ENCODE measurements at regions not wholly inside any gene's neighbourhood (a gene's known extent, or its start where the extent isn't known, plus 50 kb on each side); places are given as distances from the start of the nearest gene placed in this dataset.

- Histone ChIP-seq H3K4me1 (ENCODE audit: control insufficient read depth, insufficient read depth, low read length) (peaks cover 20% of the 10 kb centered on the region), H3K9me3 (ENCODE audit: control insufficient read depth, low read length) (peaks cover 10% of the 10 kb centered on the region), H3K36me3 (ENCODE audit: control insufficient read depth, insufficient read depth, low read length) (no peaks in the 10 kb centered on the region), H3K4me3 (ENCODE audit: low read length) (no peak overlapping the region), H3K27ac (ENCODE audit: low read depth, low read length) (no peak overlapping the region), H3K27me3 (ENCODE audit: control insufficient read depth, insufficient read depth, low read length, poor library complexity, severe bottlenecking) (no peaks in the 10 kb centered on the region), H3K9ac (ENCODE audit: extremely low read depth, low read length, poor library complexity, severe bottlenecking) (no peak overlapping the region)
- Mint-ChIP-seq H3K4me3 (no peak overlapping the region), H3K9me3 (peaks cover 6% of the 10 kb centered on the region), H3K4me1 (peaks cover 61% of the 10 kb centered on the region), H3K36me3 (ENCODE audit: low read depth) (peaks cover 3% of the 10 kb centered on the region), H3K27ac (no peak overlapping the region), H3K27me3 (ENCODE audit: insufficient read depth) (no peaks in the 10 kb centered on the region)
- DNase-seq = no peak
- TF ChIP-seq CTCF (conservative IDR thresholded peaks at IDR 0.05) = no peak
- 86 to 94% methylated on average over 4 to 6 of the region's 6 CpGs for WGBS, 2 experiments (ENCODE audit: insufficient coverage in 1 of 2, insufficient read length in 1 of 2)
Observed at GRCh38 chr12:68451261-68452077, 119.3 kb upstream of the MDM1 start.

- Histone ChIP-seq H3K9me3 (ENCODE audit: control insufficient read depth, low read length) (peaks cover 10% of the 10 kb centered on the region), H3K9ac (ENCODE audit: extremely low read depth, low read length, poor library complexity, severe bottlenecking) (no peak overlapping the region), H3K27me3 (ENCODE audit: control insufficient read depth, insufficient read depth, low read length, poor library complexity, severe bottlenecking) (no peaks in the 10 kb centered on the region), H3K4me3 (ENCODE audit: low read length) (no peak overlapping the region), H3K27ac (ENCODE audit: low read depth, low read length) (no peak overlapping the region), H3K4me1 (ENCODE audit: control insufficient read depth, insufficient read depth, low read length) (peaks cover 18% of the 10 kb centered on the region), H3K36me3 (ENCODE audit: control insufficient read depth, insufficient read depth, low read length) (no peaks in the 10 kb centered on the region)
- H3K9me3 Mint-ChIP-seq = peaks cover 6% of the 10 kb centered on the region
- 78 to 90% methylated on average over 3 of the region's 3 CpGs for WGBS, 2 experiments (ENCODE audit: insufficient coverage in 1 of 2, insufficient read length in 1 of 2)
- H3K27ac Mint-ChIP-seq = no peak overlapping the region
- TF ChIP-seq CTCF (conservative IDR thresholded peaks at IDR 0.05) = no peak
- DNase-seq = no peak
- no peak overlapping the region for H3K4me3 Mint-ChIP-seq
- H3K4me1 Mint-ChIP-seq = peaks cover 58% of the 10 kb centered on the region
- H3K27me3 Mint-ChIP-seq (ENCODE audit: insufficient read depth) = no peaks in the 10 kb centered on the region
- H3K36me3 Mint-ChIP-seq (ENCODE audit: low read depth) = peaks cover 3% of the 10 kb centered on the region
Observed at GRCh38 chr12:68452078-68452715, 120.0 kb upstream of the MDM1 start.

- peaks cover 6% of the 10 kb centered on the region for H3K9me3 Mint-ChIP-seq
- WGBS, 2 experiments (ENCODE audit: insufficient coverage in 1 of 2, insufficient read length in 1 of 2) = 82 to 100% methylated on average over 1 to 3 of the region's 3 CpGs
- H3K27ac ChIP-seq (ENCODE audit: low read depth, low read length) = no peak overlapping the region
Observed at GRCh38 chr12:68453278-68453677, 121.1 kb upstream of the MDM1 start.

More at GRCh38 chr12:68453278-68453677, 121.1 kb upstream of the MDM1 start:
- Mint-ChIP-seq H3K36me3 (ENCODE audit: low read depth) (peaks cover 3% of the 10 kb centered on the region), H3K27me3 (ENCODE audit: insufficient read depth) (no peaks in the 10 kb centered on the region), H3K27ac (no peak overlapping the region), H3K4me1 (peaks cover 57% of the 10 kb centered on the region), H3K4me3 (no peak overlapping the region)
- TF ChIP-seq CTCF (conservative IDR thresholded peaks at IDR 0.05) = no peak
- Histone ChIP-seq H3K27me3 (ENCODE audit: control insufficient read depth, insufficient read depth, low read length, poor library complexity, severe bottlenecking) (no peaks in the 10 kb centered on the region), H3K9me3 (ENCODE audit: control insufficient read depth, low read length) (peaks cover 10% of the 10 kb centered on the region), H3K4me3 (ENCODE audit: low read length) (no peak overlapping the region), H3K4me1 (ENCODE audit: control insufficient read depth, insufficient read depth, low read length) (peaks cover 15% of the 10 kb centered on the region), H3K36me3 (ENCODE audit: control insufficient read depth, insufficient read depth, low read length) (no peaks in the 10 kb centered on the region), H3K9ac (ENCODE audit: extremely low read depth, low read length, poor library complexity, severe bottlenecking) (no peak overlapping the region)
- DNase-seq = no peak
